Tibial nerve (tissue), 3 donors: ENCODE measurements at regions not wholly inside any gene's neighbourhood (a gene's known extent, or its start where the extent isn't known, plus 50 kb on each side); places are given as distances from the start of the nearest gene placed in this dataset.

Source experiments
- CTCF ChIP-seq, 5 experiments: fragments of 200-600 bp in 3 of 5; fragments of 450-650 bp in 2 of 5; sonication (generic) in 3 of 5; IDR thresholded peaks; one replicate each; pipeline ENCODE4 v1.5.1; 2016 to 2019; ENCODE audit warnings: antibody characterized with exemption in 5 of 5, mild to moderate bottlenecking in 3 of 5, moderate library complexity in 2 of 5
- POLR2A ChIP-seq, 2 donors: fragments of 450-650 bp; IDR thresholded peaks; one replicate each; pipeline ENCODE4 v1.6.1; 2017; ENCODE audit warnings: antibody characterized with exemption in 2 of 2, mild to moderate bottlenecking in 2 of 2, moderate library complexity in 2 of 2

GRCh38 chr12:15052691-15053090 lies 79.8 kb downstream of the PDE6H start:
- no peak for TF ChIP-seq CTCF (IDR thresholded peaks at IDR 0.05)
- no peak for TF ChIP-seq POLR2A (IDR thresholded peaks at IDR 0.05)
